ENCODE measurements at regions not wholly inside any gene's neighbourhood (a gene's known extent, or its start where the extent isn't known, plus 50 kb on each side); places are given as distances from the start of the nearest gene placed in this dataset.

DNA sequence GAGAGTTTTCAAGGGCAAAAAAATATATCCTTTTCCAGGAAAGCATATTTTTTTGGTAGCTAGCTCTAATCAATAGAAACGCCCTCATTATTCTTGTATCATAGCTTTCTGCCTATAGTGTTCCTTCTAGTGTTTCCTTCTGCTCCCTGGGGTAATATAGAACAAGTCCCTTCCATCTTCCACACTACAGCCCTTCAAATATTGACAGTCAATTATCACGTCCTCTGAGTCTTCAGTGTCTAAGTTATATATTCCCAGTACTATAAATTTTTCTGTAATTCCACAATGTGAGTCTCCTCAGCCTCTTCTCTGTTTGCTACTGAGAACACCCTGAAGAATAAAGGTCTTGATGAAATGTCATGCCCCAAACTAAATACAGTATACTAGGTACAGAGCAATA, 1088.0 kb upstream of the PCDH7 start:
- H4K20me1 ChIP-seq (ENCODE audit: insufficient read depth, poor library complexity, severe bottlenecking) = no peaks in the 10 kb centered on the region
- WGBS (ENCODE audit: low lambda C conversion rate, missing lambda C conversion rate) = 44% methylated on average over 2 of the region's 2 CpGs
- H3K4me1 ChIP-seq (ENCODE audit: insufficient read depth) = no peaks in the 10 kb centered on the region
- no peak for DNase-seq (ENCODE audit: low spot score)
- H3K79me2 ChIP-seq = no peaks in the 10 kb centered on the region
- H3K27ac ChIP-seq = no peak overlapping the region
- H3K9me2 ChIP-seq (replicated peaks; ENCODE audit: insufficient read depth) = no peaks in the 10 kb centered on the region
- no peak overlapping the region for H3K4me3 ChIP-seq
- no peak for TF ChIP-seq EZH2phosphoT487 (IDR thresholded peaks at IDR 0.05; ENCODE audit: low read depth, severe bottlenecking, unreplicated experiment)
- no peak for TF ChIP-seq EZH2 (IDR thresholded peaks at IDR 0.05; ENCODE audit: borderline replicate concordance)
- TF ChIP-seq, protein P1, sequence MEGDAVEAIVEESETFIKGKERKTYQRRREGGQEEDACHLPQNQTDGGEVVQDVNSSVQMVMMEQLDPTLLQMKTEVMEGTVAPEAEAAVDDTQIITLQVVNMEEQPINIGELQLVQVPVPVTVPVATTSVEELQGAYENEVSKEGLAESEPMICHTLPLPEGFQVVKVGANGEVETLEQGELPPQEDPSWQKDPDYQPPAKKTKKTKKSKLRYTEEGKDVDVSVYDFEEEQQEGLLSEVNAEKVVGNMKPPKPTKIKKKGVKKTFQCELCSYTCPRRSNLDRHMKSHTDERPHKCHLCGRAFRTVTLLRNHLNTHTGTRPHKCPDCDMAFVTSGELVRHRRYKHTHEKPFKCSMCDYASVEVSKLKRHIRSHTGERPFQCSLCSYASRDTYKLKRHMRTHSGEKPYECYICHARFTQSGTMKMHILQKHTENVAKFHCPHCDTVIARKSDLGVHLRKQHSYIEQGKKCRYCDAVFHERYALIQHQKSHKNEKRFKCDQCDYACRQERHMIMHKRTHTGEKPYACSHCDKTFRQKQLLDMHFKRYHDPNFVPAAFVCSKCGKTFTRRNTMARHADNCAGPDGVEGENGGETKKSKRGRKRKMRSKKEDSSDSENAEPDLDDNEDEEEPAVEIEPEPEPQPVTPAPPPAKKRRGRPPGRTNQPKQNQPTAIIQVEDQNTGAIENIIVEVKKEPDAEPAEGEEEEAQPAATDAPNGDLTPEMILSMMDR (IDR thresholded peaks at IDR 0.05; ENCODE audit: poor library complexity) = no peak
- no peak overlapping the region for H3K4me2 ChIP-seq
- H2AFZ ChIP-seq = no peak overlapping the region
- no peaks in the 10 kb centered on the region for H3K36me3 ChIP-seq (replicated peaks; ENCODE audit: insufficient read depth, low read depth)
- no peaks in the 10 kb centered on the region for H3K27me3 ChIP-seq
- no peaks in the 10 kb centered on the region for H3K9me3 ChIP-seq (ENCODE audit: low read depth)

DNA sequence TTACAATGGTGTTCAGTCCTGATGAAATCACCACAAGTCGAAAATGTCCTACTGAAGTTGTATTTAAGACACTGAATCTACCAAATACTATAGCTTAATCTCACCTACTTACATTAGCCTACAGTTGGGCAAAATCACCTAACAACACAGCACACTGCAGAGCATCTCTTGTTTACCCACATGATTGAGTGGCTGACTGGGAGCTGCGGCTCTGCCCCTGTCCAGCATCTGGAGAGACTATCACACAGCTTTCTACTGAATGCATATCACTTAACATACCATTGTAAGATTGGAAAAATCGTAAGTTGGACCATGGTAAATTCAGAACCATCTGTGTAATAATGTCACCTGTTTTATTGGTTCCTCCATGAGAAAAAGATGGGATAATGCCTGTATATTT, 1083.2 kb upstream of the PCDH7 start:
- Histone ChIP-seq H3K9me2 (replicated peaks; ENCODE audit: insufficient read depth) (no peaks in the 10 kb centered on the region), H3K27ac (no peak overlapping the region), H2AFZ (no peak overlapping the region), H3K4me2 (no peak overlapping the region), H3K79me2 (no peaks in the 10 kb centered on the region), H3K27me3 (no peaks in the 10 kb centered on the region), H3K9me3 (ENCODE audit: low read depth) (no peaks in the 10 kb centered on the region), H3K36me3 (replicated peaks; ENCODE audit: insufficient read depth, low read depth) (no peaks in the 10 kb centered on the region), H3K4me1 (ENCODE audit: insufficient read depth) (no peaks in the 10 kb centered on the region), H4K20me1 (ENCODE audit: insufficient read depth, poor library complexity, severe bottlenecking) (no peaks in the 10 kb centered on the region), H3K4me3 (no peak overlapping the region)
- 47% methylated on average over 3 of the region's 3 CpGs for WGBS (ENCODE audit: low lambda C conversion rate, missing lambda C conversion rate)
- TF ChIP-seq EZH2phosphoT487 (IDR thresholded peaks at IDR 0.05; ENCODE audit: low read depth, severe bottlenecking, unreplicated experiment) (no peak), EZH2 (IDR thresholded peaks at IDR 0.05; ENCODE audit: borderline replicate concordance) (no peak)
- TF ChIP-seq, protein P1 (IDR thresholded peaks at IDR 0.05; ENCODE audit: poor library complexity) = no peak
- DNase-seq (ENCODE audit: low spot score) = no peak

DNA sequence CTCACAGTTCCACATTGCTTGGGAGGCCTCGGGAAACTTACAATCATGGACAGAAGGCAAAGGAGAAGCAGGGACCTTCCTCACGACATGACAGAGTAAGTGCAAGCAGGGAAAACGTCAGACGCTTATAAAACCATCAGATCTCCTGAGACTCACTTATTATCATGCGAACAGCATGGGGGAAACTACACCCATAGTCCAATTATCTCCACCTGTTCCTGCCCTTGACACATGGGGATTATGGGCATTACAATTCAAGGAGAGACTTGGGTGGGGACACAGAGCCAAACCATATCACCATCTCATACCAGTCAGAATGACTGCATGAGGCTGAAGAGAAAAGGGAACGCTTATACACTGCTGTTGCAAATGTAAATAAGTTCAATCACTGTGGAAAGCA, 1066.9 kb upstream of the PCDH7 start:
- H3K79me2 ChIP-seq = no peaks in the 10 kb centered on the region
- no peak overlapping the region for H3K27ac ChIP-seq
- 68% methylated on average over 6 of the region's 6 CpGs for WGBS (ENCODE audit: low lambda C conversion rate, missing lambda C conversion rate)
- H3K4me2 ChIP-seq = no peak overlapping the region
- H3K9me2 ChIP-seq (replicated peaks; ENCODE audit: insufficient read depth) = no peaks in the 10 kb centered on the region
- TF ChIP-seq EZH2phosphoT487 (IDR thresholded peaks at IDR 0.05; ENCODE audit: low read depth, severe bottlenecking, unreplicated experiment) = no peak
- TF ChIP-seq EZH2 (IDR thresholded peaks at IDR 0.05; ENCODE audit: borderline replicate concordance) = no peak
- TF ChIP-seq, protein P1 (IDR thresholded peaks at IDR 0.05; ENCODE audit: poor library complexity) = no peak
- H3K27me3 ChIP-seq = no peaks in the 10 kb centered on the region
- H3K36me3 ChIP-seq (replicated peaks; ENCODE audit: insufficient read depth, low read depth) = no peaks in the 10 kb centered on the region
- no peaks in the 10 kb centered on the region for H3K4me1 ChIP-seq (ENCODE audit: insufficient read depth)
- H3K4me3 ChIP-seq = no peak overlapping the region
- DNase-seq (ENCODE audit: low spot score) = no peak
- H2AFZ ChIP-seq = no peak overlapping the region
- H4K20me1 ChIP-seq (ENCODE audit: insufficient read depth, poor library complexity, severe bottlenecking) = no peaks in the 10 kb centered on the region
- H3K9me3 ChIP-seq (ENCODE audit: low read depth) = no peaks in the 10 kb centered on the region

DNA sequence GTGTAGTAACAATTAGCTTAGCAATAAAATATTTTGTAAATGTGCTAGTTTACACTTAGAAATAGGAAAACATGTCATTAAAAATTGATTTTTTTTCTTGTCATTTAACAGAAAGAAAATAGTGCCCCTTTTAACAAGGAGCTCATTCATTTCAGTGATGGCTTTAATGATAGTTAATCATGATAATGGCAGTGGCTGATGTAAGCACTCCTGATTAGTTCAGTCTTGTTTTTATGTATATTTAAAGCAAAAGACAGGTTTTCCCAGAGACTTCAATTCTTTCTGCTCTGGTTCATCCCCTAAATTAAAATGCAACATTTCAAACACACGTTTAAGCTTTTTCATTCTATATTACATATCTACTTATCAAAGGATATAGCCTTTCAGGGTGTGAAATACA, 1039.5 kb upstream of the PCDH7 start:
- Histone ChIP-seq H3K27ac (no peak overlapping the region), H3K4me2 (no peak overlapping the region), H3K79me2 (no peaks in the 10 kb centered on the region), H3K9me2 (replicated peaks; ENCODE audit: insufficient read depth) (no peaks in the 10 kb centered on the region), H3K9me3 (ENCODE audit: low read depth) (no peaks in the 10 kb centered on the region), H3K4me1 (ENCODE audit: insufficient read depth) (no peaks in the 10 kb centered on the region), H3K36me3 (replicated peaks; ENCODE audit: insufficient read depth, low read depth) (no peaks in the 10 kb centered on the region), H4K20me1 (ENCODE audit: insufficient read depth, poor library complexity, severe bottlenecking) (no peaks in the 10 kb centered on the region), H3K27me3 (no peaks in the 10 kb centered on the region), H3K4me3 (no peak overlapping the region), H2AFZ (no peak overlapping the region)
- 78% methylated on average over 1 of the region's 1 CpG for WGBS (ENCODE audit: low lambda C conversion rate, missing lambda C conversion rate)
- TF ChIP-seq EZH2phosphoT487 (IDR thresholded peaks at IDR 0.05; ENCODE audit: low read depth, severe bottlenecking, unreplicated experiment) (no peak), EZH2 (IDR thresholded peaks at IDR 0.05; ENCODE audit: borderline replicate concordance) (no peak)
- TF ChIP-seq, protein P1 (IDR thresholded peaks at IDR 0.05; ENCODE audit: poor library complexity) = no peak
- no peak for DNase-seq (ENCODE audit: low spot score)

All from hepatocyte (in vitro differentiated cells).